Pulmonary artery endothelial cell (primary cell): ENCODE measurements at regions not wholly inside any gene's neighbourhood (a gene's known extent, or its start where the extent isn't known, plus 50 kb on each side); places are given as distances from the start of the nearest gene placed in this dataset.
"Not testable (repeated sequence)": the region's sequence is repeated elsewhere in the genome, so short reads cannot be mapped to it uniquely, and the experiment has no call there.

Experiments used
- DNase-seq: peaks from one replicate; pipeline ENCODE4 v3.0.0-alpha.2; 2011; ENCODE audit warnings: low read depth, low spot score

DNA sequence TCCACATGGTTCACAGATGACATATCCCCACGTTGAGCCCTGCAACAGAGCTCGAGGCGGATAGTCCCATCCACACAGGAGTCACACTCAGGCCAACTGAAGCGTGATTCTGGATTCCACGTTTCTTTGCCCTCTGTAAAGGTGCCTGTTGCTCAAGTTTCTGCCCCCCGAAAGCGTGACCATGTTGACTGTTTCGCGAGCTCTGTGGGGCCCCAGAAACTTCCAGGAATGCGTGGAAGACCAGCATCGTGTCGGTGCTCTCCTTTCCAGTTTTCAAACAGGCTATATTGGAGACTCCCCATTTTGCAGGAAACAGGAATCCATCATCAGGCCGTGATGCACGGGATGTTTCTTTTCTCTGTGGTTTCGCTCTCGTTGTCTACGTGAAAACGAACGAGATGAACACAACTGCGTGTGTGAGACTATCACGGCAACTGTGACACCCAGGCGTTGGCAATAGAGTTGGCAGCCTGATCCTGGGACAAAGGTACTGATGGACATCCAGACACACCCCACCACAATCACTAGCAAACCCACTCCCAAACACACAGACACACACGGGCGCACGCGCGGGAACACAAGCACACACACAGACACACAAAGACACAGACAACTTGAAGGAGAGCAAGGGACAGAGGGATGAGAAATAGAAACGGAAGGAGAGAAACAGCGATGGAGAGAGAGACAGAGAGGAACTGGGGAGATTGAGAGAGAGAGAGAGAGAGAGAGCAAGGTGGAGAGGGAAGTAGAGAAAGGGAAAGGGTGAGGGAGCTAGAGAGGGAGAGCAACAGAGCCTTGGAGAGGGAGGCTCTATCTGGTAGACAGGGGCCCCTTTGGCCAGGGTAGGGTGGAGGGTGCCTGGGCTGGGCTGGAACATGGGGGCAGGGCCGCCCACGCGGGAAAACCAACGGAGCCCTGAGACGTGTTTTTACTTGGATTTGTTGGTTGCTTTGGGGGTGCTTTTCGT is 1609.3 kb downstream of the SPATA31A7 start:
- not testable (repeated sequence) for DNase-seq

DNA sequence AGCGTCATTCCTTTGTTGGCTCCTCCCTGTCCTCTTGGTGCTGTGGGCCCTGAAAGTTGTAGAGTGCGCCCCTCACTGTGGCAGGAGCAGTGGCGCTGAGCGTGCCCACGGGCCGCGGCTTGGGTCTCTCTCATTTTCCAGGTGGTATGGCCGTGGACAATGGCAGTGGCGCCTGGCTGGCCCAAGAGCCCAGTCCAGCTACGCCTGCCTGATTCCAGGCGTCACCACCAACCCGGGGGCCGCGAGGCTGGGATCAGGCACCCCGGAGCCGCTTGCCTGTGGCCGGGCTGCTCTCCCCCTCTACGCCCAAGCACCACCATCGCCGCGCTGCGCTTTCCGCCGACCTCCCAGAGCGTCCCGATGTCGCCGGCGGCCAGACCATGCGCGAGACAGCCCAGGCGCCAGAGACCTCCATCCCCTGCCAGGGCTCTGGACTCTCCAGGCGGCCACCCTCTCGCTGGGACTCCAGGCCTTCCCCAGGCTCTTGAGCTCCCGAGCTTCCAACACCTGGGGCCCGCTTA is 1610.1 kb downstream of the SPATA31A7 start:
- DNase-seq = not testable (repeated sequence)

- not testable (repeated sequence) for DNase-seq
Measured at GRCh38 chr9:62800451-62801371, 1610.9 kb downstream of the SPATA31A7 start.

DNA sequence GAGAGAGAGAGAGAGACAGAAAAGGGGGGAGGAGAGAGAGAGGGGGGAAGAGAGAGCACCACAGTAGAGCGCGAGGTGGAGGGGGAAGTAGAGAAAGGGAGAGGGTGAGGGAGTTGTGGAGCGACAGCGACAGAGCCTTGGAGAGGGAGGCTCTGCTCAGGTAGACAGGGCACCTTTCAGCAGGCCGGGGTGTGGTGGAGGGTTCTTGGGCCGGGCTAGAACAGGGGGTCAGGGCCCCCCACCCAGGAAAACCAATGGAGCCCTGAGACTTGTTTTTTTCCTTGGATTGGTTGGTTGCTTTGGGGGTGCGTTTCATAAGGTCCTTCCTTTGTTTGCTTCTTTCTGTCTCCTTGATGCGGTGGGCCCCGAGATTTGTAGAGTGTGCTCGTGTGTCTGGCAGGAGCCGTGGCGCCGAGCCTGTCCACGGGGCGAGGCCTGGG is 1611.6 kb downstream of the SPATA31A7 start:
- not testable (repeated sequence) for DNase-seq

DNA sequence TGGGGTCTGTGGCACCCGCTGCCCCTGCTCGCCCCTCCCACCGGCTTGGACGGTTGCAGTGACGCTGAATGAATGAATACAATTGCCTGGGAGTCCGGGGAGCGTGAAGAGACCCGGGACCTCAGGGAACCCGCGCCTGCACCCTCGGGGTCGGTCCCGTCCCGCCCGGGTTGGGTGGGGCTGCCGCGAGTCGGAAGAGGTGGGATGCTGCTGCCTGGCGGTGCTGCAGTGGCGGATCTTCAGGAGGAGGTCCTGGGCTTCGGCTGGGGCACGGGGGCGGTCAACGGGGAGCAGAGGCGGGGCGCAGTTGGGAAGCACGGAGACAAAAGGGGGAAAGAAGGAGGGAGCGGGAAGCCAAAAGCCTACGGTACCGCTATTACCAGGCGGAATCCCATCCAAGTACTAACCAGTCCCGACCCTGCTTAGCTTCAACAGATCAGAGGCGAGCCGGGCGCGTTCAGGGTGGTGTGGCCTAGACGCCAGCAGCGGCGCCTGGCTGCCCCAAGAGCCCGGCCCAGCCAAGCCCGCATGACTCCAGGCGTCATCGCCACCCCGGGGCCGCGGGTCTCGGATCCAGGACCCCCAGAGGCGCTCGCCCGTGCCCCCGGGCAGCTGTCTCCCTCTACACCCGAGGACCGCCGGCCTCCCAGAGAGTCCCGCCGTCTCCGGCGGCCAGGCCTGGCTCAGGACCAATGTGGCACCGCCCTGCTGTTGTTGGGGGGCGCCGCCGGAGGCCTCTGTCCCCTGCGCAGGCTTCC is 1612.3 kb downstream of the SPATA31A7 start:
- not testable (repeated sequence) for DNase-seq

- DNase-seq = not testable (repeated sequence)
Measured at GRCh38 chr9:62802719-62803079, 1612.9 kb downstream of the SPATA31A7 start.

DNA sequence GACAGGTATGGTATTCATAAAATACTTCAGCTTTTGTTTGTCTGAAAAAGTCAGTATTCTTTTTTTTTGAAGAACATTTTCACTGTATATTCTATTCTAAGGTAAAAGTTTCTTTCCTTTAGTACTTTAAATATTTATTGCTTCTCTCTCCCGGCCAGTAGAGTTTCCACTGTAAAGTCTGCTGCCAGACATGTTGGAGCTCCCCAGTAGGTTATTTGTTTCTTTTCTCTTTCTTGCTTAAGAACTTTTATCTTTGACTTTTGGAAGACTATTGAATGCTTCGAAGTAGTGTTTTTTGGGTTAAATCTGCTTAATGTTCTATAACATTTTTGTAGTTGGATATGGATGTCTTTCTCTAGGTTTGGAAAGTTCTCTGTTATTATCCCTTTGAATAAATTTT is 1613.3 kb downstream of the SPATA31A7 start:
- not testable (repeated sequence) for DNase-seq

DNA sequence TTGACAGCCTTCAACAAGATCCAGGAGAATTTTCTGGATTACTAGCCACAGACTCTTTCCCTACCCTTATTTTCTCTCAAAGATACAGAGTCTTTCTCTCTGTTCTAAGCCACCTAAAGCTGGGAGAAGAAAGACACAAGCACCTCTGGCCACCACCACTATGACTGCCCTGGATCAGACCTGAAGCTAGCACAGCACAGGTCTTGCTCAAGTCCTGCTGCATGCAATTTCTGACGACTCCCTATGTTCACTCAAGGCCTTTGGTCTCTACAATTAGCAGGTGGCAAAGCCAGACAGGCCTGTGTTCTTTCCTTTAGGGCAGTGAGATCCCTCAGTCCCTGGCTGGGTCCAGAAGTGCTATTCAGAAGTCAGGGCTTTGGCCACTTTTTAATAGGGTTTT is 1614.5 kb downstream of the SPATA31A7 start:
- DNase-seq = not testable (repeated sequence)

GRCh38 chr9:62807424-62807823 is 1617.6 kb downstream of the SPATA31A7 start:
- DNase-seq = not testable (repeated sequence)

- not testable (repeated sequence) for DNase-seq
Measured at GRCh38 chr9:62808081-62808480, 1618.2 kb downstream of the SPATA31A7 start.

- DNase-seq = not testable (repeated sequence)
Measured at GRCh38 chr9:62810318-62810717, 1620.5 kb downstream of the SPATA31A7 start.

GRCh38 chr9:62810811-62811315 is 1621.0 kb downstream of the SPATA31A7 start:
- DNase-seq = not testable (repeated sequence)

DNA sequence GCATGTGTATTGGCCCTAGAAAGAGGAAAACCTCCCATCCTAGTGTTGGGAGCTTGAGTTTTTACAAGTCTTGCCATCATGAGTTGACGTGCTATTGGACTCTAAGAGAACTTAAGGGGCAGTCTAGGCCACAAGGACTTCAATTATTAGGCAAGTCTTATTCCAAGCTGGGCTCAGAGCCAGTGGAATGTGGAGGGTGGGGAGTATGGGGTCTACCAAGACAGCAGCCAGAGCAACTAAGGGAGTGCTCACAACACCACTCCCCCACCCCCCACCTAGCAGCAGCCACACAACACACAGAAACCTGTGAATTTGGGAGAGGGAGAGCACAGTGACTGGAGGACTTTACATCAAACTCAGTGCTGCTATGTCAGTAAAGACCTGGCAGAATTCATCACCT is 1625.6 kb downstream of the SPATA31A7 start:
- not testable (repeated sequence) for DNase-seq

GRCh38 chr9:62816331-62816730 is 1626.5 kb downstream of the SPATA31A7 start:
- not testable (repeated sequence) for DNase-seq

DNA sequence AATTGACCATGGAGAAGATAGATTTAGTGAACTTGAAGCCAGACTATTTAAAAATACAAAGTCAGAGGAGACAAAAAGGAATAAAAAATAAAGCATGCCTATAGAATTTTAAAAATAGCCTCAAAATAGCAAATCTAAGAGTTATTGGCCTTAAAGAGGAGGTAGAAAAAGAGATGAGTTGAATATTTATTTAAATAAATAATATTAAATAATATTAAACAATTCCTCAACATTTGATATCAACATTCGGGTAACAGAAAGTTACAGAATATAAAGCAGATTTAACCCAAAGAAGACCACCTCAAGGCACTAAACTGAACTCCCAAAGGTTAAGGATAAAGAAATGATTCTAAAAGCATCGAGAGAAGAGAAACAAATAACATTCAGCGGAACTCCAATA is 1627.4 kb downstream of the SPATA31A7 start:
- not testable (repeated sequence) for DNase-seq

DNA sequence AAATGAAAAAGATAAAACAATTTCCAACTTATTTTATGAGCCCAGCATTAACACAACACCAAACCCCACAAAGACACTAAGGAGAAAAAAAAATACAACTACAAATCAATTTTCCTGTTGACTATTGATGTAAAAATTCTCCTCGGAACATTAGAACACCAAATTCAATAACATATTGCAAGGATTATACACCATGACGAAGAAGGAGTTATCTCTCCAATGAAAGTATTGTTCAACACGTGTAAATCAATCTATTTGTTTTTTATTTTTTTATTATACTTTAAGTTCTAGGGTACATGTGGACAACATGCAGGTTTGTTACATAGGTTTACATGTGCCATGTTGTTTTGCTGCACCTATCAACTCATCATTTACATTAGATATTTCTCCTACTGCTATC is 1632.3 kb downstream of the SPATA31A7 start:
- not testable (repeated sequence) for DNase-seq

DNA sequence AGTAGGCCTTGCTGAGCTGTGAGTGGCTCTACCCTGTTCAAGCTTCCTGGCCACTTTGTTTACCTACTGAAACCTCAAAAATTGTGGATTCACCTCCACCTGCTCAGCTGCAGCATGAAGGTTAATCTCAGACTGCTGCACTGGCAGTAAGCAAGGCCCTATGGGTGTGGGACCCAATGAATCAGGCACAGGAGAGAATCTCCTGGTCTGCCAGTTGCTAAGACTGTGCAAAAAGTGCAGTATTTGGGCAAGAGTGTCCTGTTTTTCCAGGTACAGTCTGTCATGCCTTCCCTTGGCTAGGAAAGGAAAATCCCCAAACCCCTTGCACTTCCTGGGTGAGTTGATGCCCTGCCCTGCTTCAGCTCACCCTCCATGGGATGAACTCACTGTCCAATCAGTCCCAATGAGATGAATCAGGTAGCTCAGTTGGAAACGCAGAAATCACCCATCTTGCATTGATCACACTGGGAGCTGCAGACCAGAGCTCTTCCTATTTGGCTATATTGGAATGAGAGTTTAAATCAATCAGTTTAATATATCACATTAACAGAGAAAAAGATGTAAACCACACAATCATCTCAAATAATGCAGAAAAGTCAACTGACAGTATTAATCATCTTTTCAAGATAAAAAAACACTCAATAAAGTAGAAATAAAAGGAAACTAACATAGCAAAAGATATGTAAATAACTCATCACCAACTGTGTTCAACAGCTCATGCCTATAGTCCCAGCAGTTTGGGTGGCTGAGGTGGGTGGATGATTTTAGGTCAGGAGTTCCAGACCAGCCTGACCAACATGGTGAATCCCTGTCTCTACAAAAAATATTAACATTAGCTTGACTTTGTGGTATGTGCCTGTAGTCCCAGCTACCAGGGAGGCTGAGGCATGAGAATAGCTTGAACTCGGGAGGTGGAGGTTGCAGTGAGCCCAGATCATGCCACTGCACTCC is 1638.4 kb downstream of the SPATA31A7 start:
- DNase-seq = not testable (repeated sequence)

- DNase-seq = not testable (repeated sequence)
Measured at GRCh38 chr9:62830829-62831459, 1641.1 kb downstream of the SPATA31A7 start.
